Left renal pelvis (tissue), 4 donors: ENCODE measurements at regions not wholly inside any gene's neighbourhood (a gene's known extent, or its start where the extent isn't known, plus 50 kb on each side); places are given as distances from the start of the nearest gene placed in this dataset.

Experiments
- DNase-seq, 4 donors: peaks; one replicate each; pipeline ENCODE4 v3.0.0-alpha.2; 2013; ENCODE audit warnings: low read depth in 4 of 4, low spot score in 3 of 4

DNA sequence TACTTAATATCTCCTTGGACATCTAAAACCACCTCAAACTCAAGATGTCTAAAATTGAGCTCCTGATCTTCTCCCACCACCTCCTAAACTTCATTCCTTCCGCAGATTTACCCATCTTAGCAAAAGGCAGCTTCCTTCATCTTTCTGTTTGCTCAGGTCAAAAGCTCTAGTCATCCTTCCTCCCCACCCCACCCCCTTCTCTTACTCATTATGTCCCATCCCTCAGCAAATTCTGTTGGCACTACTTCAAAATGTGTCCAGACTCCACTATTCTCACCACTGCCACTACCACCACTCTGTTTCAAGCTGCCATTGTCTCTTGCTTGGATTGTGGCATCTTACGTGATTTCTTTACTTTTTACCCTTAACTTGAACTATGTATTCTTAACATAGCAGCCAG lies 59.2 kb upstream of the ZDHHC17 start:
- no peak for DNase-seq

DNA sequence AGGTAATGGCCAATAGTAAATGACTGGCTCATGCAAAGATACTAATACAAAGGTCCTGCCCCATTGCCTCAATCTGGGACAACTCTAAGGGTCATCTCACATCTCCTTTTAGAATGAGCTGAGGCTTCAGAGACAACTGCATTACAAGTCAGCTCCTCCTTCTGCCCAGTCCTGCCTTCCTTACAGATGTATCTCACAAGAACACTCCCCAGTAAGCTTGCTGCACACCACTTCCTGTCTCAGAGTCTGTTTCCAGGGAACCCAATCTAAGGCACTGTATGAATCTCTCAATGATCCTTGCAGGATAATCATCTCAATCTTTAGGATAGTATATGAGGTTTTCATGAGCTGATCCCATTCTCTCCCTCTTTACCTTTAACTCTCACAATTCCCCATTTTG lies 57.8 kb upstream of the ZDHHC17 start:
- no peak for DNase-seq

DNA sequence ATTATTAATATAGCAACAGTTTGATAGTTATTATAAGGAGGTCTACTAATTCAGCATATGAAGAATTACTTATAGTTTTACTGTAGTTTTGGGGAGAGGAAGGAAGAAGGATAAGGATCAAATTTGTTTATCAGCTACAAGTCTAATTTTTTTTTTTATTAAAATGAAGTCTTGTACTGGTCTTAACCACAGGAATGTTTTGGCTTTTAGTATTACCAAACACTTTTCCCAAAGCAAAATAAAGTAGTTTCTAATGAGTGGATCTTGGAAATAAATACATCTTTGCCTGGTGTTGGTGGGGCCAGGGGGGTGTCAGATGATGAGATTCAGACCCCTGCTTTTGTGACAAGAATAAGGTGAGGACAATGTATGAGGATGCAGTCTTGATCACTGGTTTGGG lies 57.2 kb upstream of the ZDHHC17 start:
- DNase-seq = no peak

DNA sequence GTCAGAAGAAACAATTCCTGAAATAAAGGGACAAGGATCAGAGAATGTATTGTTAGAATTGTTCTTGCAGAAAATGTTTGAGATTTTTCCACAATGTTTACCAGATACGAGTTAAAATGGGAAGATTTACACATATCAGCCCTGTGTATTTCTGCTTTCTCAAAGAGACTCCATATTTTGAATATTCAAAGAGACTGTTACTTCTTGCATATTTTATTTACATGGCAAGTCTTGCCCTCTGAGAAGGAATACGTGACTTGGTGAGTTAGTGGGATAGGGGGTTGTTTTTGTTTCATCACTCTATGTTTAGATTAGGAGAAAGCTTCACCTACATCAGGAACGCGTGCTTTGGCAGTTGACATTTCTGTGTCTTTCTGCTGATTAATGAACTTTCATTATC lies 56.1 kb upstream of the ZDHHC17 start:
- DNase-seq = no peak

DNA sequence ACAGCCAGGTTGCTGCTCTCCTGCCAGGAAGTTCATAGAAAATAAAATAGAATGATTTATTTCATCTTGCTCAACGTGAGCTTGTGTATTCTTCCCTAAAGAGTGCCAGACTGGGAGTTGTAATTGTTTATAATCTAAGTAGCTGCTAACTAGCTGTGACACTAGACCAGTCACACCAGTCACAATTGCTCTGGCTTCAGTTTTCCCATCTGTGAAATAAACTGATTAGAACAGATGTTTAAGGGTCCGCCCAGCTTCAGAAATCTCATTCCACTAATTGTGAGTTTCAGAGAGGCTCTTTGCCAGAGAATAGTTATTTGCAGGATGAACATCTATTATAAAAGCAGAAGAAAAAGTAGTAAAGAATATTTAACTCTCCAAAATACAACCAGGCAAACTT lies 55.6 kb upstream of the ZDHHC17 start:
- DNase-seq = no peak

DNA sequence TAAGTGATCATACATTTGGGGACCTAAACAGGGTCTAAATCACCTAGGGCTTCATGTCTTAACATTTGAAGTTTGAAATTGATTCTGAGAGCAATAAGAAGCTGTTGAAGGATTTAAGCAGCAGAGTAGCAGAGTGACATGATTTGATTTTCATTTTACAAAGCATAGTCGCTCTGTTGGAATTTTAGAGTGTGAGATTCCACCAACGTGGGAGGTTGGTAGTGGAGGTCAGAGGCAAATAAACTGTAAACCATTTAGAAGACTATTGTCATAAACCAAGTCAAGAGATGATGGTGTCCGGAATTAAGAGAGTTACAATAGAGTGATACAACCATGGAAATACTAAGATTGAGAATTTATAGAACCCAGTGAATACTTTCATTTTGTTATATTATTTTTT lies 52.7 kb upstream of the ZDHHC17 start:
- DNase-seq = no peak

DNA sequence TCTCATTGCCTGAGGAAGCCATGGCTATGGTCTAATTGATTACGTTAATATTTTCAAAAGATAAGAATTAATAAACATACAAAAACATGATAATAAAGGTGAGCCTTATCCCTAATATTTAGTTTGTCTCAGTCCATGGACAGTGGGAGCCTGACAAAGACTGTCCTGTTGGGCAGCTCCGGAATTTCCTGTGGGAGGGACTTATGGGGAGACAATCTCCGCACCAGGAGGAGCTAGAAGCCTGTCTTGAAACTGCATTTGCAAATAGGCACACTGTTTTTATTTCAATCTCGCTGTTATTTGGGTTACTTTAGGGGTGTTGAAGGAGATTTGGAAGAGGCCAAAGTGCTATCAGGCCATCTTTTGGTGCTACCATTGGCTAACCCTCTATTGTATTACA lies 50.8 kb upstream of the ZDHHC17 start:
- DNase-seq = no peak

DNA sequence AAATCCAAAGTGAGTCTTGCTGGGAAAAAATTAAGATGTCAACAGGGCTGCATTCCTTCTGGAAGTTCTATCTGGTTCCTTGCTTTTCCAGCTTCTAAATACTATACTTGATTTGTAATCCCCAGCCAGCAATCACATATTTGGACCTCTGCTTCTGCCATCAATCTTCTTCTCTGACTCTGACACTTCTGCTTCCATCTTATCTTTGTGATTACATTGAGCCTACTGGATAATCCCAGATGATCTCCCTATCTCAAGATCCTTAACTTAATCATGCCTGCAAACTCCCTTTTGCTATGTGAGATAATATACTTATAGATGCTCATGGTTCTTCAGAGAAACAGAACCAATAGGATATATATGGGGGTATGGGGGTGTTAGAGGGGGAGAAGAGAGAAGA lies 49.9 kb upstream of the ZDHHC17 start:
- no peak for DNase-seq
